RKO (cell line): ENCODE measurements at regions not wholly inside any gene's neighbourhood (a gene's known extent, or its start where the extent isn't known, plus 50 kb on each side); places are given as distances from the start of the nearest gene placed in this dataset.

ENCODE experiments used
- DNase-seq: peaks from one replicate; pipeline ENCODE4 v3.0.0-alpha.2; 2016; ENCODE audit warnings: low spot score

DNA sequence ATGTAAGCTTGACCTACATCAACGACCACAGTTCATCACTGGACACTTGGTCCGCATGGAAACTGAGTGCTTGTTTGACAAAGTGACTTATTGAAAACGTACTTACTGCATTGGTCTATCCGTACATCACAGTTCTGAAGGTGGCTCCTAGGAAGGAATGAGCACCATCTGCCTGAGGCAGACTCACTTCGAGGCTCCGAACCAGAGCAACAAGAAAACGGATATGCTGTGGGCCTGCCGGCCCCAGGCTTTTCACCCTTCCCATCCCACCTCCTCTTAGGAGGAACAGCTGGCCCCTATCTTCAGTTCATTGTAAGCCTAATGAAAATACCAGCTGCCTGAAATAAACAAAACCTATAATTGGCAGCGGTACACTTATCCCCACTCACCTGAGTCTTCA, 67.2 kb upstream of the TSLP start:
- no peak for DNase-seq

DNA sequence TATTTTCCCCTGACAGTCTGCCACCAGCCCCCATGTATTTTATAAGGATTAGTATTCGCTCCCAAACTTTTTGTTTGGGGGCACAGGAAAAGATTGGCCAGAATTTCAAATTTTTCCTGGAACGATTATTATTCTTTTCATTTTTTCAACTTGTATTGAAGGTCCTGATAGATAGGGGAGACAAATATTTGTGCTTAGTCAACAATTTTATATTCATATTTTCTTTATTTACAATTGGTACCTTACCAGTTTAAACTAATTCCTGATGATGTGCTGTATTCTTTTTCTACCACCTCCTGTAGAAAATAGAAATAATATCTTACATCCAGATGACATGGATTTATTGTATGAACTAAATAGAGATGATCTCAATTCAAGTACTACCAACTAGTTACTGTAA, 60.7 kb upstream of the TSLP start:
- DNase-seq, result no peak

GRCh38 chr5:111013011-111013410, 58.5 kb upstream of the TSLP start:
- DNase-seq, result no peak

DNA sequence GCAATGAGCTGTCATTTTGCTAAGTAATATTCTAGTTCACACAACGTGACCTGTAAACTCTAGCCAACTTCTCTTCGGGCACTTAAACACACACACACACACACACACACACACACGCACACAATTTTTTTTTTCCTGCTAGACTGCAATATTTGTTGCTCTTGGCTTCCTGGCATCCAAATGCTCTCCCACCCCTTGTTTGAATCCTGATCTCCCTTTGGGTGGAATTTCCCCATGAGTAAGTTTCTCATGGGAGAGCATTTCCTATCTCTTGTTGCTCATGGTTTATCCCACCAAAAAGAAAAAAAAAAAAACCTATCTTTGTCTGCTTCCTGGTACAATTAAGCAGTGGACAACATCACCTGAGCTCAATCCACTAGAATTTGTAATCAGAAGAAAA, 54.7 kb upstream of the TSLP start:
- no peak for DNase-seq

GRCh38 chr5:111017731-111018130, 53.8 kb upstream of the TSLP start:
- no peak for DNase-seq
